ENCODE measurements at regions not wholly inside any gene's neighbourhood (a gene's known extent, or its start where the extent isn't known, plus 50 kb on each side); places are given as distances from the start of the nearest gene placed in this dataset.

DNA sequence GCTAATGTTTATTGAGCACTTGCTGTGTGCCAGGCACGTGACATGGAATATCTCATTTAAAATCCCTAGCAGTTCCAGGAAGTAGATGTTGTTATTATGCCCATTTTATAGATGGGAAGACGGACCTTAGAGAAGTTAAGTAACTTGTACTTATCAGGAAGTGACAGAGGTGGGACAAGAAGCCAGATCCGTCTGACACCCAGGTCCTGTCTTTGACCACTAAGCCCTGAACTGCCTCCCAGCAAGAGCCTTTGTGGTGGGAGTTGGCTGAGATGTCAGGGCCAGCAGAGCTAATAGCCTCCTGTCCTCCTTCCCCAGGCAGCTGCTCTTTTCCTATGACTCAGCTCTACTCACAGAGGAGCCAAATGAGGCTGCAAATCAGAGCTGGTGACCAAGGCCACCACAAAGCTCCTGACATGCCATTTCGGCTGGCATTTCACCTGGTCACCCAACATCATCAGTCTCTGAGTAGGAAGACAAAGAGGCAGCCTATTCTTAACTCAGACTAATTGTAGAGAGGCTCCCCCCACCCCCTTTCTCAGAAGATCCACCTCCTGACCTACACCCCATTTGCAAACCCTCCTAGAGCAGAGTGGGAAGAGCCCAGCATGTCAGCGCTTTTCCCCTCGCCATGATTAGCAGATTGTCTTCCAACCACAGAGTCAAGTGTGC lies 175.1 kb upstream of the KIT start:
- Mint-ChIP-seq H3K4me3 (ENCODE audit: unreplicated experiment) (no peak overlapping the region), H3K9me3 (ENCODE audit: unreplicated experiment) (no peaks in the 10 kb centered on the region), H3K36me3 (ENCODE audit: unreplicated experiment) (no peaks in the 10 kb centered on the region), H3K4me1 (ENCODE audit: low read depth, unreplicated experiment) (no peaks in the 10 kb centered on the region), H3K27ac (ENCODE audit: unreplicated experiment) (no peak overlapping the region), H3K27me3 (ENCODE audit: unreplicated experiment) (peaks cover 1% of the 10 kb centered on the region)
- no peak for DNase-seq
- no peak for TF ChIP-seq CTCF (IDR thresholded peaks at IDR 0.05; ENCODE audit: partially characterized antibody, unreplicated experiment)

DNA sequence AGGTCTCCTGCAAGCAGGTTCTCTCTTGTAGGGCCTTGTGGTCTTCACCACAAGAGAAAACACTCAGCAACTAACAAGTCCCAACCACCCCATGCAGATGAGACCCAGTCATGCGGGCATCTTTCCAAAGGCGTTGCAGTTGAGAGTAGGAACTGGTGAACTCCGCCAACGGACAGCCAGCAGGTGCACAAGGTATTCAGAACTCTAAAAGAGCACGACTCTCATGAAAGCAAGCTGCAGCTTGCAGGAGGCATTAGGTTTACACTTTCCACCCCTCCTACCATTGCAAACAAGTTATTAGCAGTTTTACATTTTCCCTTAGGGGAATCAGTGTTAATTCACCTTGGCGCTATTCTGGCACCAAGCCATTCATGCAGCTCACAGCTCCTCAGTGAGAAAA lies 173.4 kb upstream of the KIT start:
- no peaks in the 10 kb centered on the region for H3K4me1 Mint-ChIP-seq (ENCODE audit: low read depth, unreplicated experiment)
- TF ChIP-seq CTCF (IDR thresholded peaks at IDR 0.05; ENCODE audit: partially characterized antibody, unreplicated experiment): no peak
- no peaks in the 10 kb centered on the region for H3K9me3 Mint-ChIP-seq (ENCODE audit: unreplicated experiment)
- no peak overlapping the region for H3K27ac Mint-ChIP-seq (ENCODE audit: unreplicated experiment)
- H3K36me3 Mint-ChIP-seq (ENCODE audit: unreplicated experiment): no peaks in the 10 kb centered on the region
- no peak overlapping the region for H3K4me3 Mint-ChIP-seq (ENCODE audit: unreplicated experiment)
- no peak for DNase-seq
- H3K27me3 Mint-ChIP-seq (ENCODE audit: unreplicated experiment): peaks cover 1% of the 10 kb centered on the region

DNA sequence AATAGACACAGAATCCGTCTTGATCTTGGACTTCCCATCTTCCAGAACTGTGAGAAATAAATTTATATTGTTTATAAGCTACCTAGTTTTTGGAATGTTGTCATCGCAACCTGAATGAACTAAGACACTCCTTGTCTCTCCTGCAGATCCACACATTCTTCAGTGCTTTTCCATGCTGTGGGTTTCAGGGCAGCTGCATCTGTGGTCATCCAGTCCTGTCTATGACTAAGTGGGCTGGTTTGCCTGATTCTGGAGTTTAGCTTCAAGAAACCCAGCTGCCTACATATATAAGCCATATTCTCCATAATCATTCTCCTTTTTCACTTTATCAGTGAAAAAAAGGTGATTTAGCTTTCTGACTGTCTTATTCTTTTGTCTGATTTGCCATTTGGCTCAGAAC lies 170.3 kb upstream of the KIT start:
- no peaks in the 10 kb centered on the region for H3K9me3 Mint-ChIP-seq (ENCODE audit: unreplicated experiment)
- H3K27me3 Mint-ChIP-seq (ENCODE audit: unreplicated experiment): peaks cover 1% of the 10 kb centered on the region
- H3K36me3 Mint-ChIP-seq (ENCODE audit: unreplicated experiment): no peaks in the 10 kb centered on the region
- no peak overlapping the region for H3K27ac Mint-ChIP-seq (ENCODE audit: unreplicated experiment)
- no peak for DNase-seq
- no peak for TF ChIP-seq CTCF (IDR thresholded peaks at IDR 0.05; ENCODE audit: partially characterized antibody, unreplicated experiment)
- H3K4me1 Mint-ChIP-seq (ENCODE audit: low read depth, unreplicated experiment): no peaks in the 10 kb centered on the region
- H3K4me3 Mint-ChIP-seq (ENCODE audit: unreplicated experiment): no peak overlapping the region

DNA sequence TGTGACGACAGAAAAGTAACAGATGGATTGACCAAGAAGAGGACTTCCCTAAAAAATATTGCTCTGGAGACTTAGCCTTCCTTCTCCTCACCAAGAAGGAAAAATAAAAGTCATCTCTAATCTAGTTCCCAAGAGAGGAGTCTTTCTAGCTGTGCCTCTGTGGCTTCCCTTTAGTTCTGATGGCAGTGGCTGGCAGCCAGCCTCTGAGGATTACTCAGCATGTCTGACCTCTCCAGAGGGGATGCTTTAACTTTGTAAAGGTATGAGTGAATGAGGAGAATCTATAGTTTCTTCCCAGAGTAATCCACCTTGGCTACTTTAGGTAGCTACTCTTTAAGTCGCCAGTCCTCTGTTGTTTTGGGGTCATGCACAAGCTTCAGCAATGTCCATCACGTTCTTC lies 163.9 kb upstream of the KIT start:
- TF ChIP-seq CTCF (IDR thresholded peaks at IDR 0.05; ENCODE audit: partially characterized antibody, unreplicated experiment): no peak
- Mint-ChIP-seq H3K4me1 (ENCODE audit: low read depth, unreplicated experiment) (no peaks in the 10 kb centered on the region), H3K36me3 (ENCODE audit: unreplicated experiment) (no peaks in the 10 kb centered on the region), H3K9me3 (ENCODE audit: unreplicated experiment) (peaks cover 1% of the 10 kb centered on the region), H3K27me3 (ENCODE audit: unreplicated experiment) (peaks cover 4% of the 10 kb centered on the region), H3K27ac (ENCODE audit: unreplicated experiment) (no peak overlapping the region), H3K4me3 (ENCODE audit: unreplicated experiment) (no peak overlapping the region)
- DNase-seq: no peak

- no peak overlapping the region for H3K27ac Mint-ChIP-seq (ENCODE audit: unreplicated experiment)
- DNase-seq: no peak
- no peak overlapping the region for H3K4me3 Mint-ChIP-seq (ENCODE audit: unreplicated experiment)
- H3K9me3 Mint-ChIP-seq (ENCODE audit: unreplicated experiment): peaks cover 1% of the 10 kb centered on the region
- no peak for TF ChIP-seq CTCF (IDR thresholded peaks at IDR 0.05; ENCODE audit: partially characterized antibody, unreplicated experiment)
- H3K4me1 Mint-ChIP-seq (ENCODE audit: low read depth, unreplicated experiment): no peaks in the 10 kb centered on the region
- H3K36me3 Mint-ChIP-seq (ENCODE audit: unreplicated experiment): no peaks in the 10 kb centered on the region
- H3K27me3 Mint-ChIP-seq (ENCODE audit: unreplicated experiment): peaks cover 4% of the 10 kb centered on the region
These were observed 162.7 kb upstream of the KIT start for GRCh38 chr4:54495091-54495490.
